ENCODE measurements at regions not wholly inside any gene's neighbourhood (a gene's known extent, or its start where the extent isn't known, plus 50 kb on each side); places are given as distances from the start of the nearest gene placed in this dataset.
"Not testable (repeated sequence)": the region's sequence is repeated elsewhere in the genome, so short reads cannot be mapped to it uniquely, and the experiment has no call there.

DNA sequence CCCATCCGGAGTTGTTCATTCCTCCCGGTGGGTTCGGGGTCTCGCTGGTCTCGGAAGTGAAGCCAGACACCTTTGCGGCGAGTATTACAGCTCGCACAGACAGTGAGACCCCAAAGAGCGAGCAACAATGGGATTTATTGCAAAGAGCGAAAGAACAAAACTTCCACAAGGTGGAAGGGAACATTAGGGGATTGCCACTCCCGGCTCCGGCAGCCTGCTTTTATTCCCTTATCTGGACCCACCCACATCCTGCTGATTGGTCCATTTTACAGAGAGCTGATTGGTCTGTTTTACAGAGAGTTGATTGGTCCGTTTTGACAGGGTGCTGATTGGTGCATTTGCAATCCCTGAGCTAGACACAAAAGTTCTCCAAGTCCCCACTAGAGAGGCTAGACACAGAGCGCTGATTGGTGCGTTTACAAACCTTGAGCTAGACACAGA lies 178.7 kb upstream of the KAZN start:
- DNase-seq = not testable (repeated sequence)

GRCh38 chr1:14420686-14421085 lies 177.8 kb upstream of the KAZN start:
- no peak for DNase-seq

- DNase-seq = no peak
Observed at GRCh38 chr1:14421295-14421976, 177.0 kb upstream of the KAZN start.

DNA sequence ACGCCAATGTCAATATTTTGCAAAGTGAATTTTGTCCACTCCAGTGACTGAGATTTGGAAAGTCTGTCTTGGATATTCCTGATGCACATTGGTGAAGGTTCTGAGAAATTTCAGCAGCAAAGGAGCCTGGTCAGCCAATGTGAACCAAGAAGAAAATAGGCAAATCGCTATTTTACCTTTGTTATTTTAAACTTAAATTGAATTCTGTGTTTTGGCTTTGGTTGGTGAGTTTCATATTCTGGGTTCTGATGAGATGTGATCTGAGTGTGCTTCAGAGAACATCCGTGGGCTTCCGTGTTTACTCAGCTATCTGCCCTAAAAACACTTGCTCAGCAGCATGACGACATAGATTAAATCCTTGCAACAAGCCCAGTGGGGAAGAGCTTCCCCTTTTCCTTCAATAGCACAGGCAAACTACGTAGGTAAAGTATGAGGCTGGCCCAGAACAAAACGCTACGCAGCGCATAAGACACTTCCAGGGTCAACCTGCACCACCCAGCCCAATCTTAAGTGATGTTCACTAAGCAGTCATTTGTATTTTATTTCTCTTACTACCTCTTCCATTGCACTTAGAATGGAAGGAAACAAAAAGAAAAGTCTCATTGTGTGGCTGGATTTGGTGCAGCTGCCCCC lies 176.4 kb upstream of the KAZN start:
- no peak for DNase-seq

DNA sequence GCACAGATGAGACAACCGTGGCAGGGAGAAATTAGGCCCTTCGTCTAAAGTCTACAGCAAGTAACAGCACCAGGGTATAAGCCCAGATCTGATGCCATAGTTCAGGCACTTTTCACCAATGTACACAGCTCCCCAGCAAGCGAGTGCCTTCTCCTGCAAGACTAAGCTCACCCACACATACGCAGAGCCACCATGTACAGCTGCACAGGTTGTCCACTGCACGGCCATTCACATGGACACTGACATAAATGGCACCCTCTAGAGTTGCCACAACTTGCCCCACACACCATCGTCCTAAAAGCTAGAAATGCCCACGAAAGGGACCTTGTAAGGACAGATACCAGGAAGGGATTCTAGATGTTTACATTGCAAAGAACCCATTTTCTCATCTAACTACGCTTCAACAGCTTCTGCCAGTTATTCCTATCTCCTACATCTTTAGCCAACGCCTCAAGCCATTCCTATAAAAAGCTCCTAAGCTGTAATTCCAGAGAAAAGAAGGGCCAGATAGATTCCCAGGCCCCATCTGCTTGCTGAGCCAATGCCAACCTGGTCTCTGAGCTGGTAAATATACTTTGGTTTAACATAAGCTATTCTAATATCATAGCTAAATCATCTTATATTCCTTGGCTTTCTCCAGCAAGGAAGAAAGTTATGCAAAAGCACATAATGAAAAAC lies 174.0 kb upstream of the KAZN start:
- DNase-seq = no peak

- DNase-seq = no peak
Observed at GRCh38 chr1:14426854-14427253, 171.6 kb upstream of the KAZN start.

GRCh38 chr1:14429577-14429976 lies 168.9 kb upstream of the KAZN start:
- no peak for DNase-seq

DNA sequence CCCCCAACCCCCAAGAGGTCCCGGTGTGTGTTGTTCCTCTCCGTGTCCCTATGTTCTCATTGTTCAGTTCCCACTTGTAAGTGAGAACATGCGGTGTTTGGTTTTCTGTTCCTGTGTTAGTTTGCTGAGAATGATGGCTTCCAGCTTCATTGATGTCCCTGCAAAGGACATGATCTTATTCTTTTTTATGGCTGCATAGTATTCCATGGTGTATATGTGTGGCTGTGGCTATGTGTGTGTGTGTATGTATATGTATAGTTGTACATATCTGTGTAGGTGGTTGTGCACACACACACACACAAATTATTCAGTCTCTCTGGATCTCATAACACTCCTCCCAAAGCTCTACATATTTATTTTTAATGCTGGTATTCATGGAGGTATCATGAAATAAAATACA lies 165.8 kb upstream of the KAZN start:
- DNase-seq = not testable (repeated sequence)

- no peak for DNase-seq
Observed at GRCh38 chr1:14435368-14436023, 163.0 kb upstream of the KAZN start.

DNA sequence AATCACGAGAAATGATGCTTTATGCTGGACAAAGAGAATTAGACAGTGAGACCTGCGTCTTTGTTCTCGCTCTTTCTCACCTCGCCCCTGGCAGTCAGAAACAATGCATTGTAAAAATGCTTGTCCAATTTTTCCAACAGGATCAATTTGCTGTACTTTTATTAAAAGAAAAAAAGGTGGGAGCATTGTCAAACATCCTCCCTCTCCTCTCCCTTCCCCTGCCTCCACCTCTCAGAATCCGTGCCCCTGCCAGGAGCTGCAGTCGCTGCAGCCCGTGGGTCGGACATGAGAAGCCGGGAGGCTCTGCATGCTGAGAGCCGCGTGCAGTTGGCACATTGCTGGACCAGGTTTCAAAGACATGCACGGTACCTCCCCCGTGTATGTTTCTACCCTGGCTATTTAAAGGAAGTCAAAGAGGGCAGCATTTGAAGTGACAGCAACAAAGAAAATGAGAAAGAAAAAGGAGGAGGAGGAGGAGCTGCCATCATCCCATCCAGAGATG lies 161.0 kb upstream of the KAZN start:
- DNase-seq = no peak

DNA sequence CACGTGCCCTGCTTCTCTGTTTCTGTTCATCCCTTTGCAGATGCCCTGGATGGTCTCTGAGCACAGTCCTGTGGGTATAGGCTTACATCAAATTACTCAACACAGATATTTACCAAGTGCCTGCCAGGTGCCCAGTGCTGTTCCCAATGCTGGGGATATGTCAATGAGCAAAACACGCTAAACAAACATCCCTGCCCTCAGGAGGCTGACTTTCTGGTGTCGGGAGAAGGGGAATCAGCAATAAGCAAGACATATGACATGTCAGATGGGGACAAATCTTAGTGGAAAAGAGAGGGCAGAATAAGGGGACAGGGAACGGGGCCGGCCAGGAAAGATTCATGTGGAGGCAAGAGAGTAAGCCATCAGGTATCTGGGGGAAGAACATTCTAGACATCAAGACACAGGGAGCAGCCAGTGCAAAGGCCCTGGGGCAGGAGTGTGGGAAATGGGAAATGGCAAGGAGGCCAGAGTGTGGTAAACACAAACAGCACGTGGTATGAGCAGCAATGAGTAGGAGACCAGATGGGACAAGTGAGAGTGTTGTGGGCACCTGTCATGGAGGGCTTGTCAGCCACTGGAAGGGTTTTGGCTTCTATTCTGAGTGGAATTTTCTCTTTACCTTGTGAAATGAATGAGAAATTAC lies 160.2 kb upstream of the KAZN start:
- DNase-seq = no peak

DNA sequence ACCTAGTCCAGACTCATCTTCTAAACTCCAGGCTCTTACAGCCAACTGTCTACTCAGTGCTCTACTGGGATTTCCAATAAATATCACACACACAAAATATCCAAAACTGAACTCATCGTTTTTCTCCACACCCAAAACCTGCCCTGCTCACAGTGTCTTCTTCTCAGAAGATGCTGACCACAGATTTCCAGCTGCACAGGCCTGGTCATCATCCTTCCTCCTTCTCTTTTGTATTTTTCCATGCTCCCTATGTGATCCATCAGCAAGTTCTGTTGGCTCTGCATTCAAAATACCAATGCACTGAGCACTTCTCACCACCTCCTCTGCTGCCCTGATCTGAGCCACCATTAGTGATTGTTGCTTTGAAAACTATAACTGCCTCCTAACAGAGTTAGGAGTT lies 159.5 kb upstream of the KAZN start:
- DNase-seq = no peak

GRCh38 chr1:14440166-14440565 lies 158.3 kb upstream of the KAZN start:
- no peak for DNase-seq

GRCh38 chr1:14440731-14441130 lies 157.8 kb upstream of the KAZN start:
- no peak for DNase-seq

DNA sequence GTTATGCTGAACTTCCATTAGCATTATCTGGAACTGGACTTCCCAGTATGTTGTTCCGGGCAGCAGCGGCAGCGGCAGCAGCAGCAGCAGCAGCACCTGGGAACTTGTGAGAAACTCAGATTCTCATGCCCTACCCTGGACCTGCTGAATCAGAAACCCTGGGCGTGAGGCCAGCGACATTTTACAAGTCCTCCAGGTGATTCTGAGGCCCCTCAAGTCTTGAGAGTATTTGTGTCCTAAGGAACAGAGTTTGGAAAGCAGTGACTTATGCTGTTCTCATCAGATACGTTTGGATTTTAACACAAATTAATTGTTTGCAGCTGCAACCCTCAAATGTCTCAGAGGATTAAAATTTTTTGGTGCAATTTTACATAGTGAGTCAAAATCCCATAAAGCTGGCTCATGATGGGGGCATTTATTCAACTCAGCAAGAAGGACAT lies 157.2 kb upstream of the KAZN start:
- DNase-seq = no peak

DNA sequence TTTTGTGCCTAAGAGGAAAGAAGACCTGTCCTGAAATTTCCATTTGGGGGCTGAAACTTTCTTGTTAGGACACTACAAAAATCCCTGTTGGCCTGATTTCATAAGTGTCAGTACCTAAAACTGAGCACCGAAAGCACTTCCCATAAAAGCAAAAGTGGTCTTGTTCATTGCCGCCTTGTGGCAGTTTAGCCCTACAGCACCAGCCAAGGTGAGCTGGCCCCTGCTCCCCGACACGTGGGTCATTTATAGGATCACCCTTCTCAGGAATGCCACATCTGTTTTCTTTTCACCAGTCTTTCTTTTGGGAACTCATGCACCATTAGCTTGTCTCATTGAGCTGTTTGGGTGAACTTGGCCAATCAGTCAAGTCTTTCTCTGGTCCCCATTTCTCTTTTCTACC lies 155.8 kb upstream of the KAZN start:
- DNase-seq = no peak

DNA sequence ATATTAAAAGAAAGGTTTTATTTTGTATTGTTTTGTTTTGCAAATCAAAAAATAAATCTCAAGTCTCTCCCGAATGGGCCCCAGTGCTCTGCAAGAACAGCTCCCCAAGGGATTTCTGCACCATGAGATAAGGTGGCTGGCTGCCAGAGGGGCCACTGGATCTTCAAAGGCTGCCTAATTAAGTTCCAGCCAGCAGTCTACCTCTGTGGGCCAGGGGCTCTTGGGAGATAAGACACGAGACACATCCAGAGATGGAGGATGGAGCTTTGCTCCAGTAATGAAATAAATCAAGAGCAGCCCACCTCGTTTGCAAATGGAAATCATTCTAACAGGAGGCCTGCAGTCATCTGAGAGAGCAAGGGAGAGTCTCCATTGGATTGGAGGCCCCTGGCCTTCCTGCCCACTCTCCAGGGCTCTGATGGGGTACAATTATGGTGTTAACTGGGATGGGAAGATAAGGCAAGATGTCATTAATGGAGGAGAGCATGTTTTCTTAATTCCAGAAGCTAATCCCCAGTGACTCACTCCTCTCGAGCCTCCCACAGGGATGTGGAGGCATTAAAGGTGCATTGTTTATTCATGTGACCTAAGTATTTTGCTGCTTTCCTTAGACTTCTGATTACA lies 155.2 kb upstream of the KAZN start:
- DNase-seq = no peak

DNA sequence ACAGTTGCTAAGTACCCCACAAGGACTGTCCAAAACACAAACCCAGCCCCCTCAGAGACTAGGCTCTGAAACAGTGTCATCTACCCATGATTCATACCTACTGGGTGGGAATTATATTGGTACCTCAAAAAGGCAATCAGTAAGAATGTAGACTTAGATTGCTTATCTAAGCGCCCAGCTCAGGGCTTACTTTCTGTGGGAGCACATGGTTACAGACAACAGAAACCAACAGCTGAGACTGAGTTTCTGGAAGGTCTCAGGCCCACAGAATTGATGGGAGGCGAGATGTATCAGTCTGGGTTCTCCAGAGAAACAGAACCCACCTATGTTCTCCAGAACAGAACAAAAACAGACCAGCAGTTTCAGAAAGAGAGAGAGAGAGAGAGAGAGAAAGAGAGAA lies 147.3 kb upstream of the KAZN start:
- DNase-seq = no peak

DNA sequence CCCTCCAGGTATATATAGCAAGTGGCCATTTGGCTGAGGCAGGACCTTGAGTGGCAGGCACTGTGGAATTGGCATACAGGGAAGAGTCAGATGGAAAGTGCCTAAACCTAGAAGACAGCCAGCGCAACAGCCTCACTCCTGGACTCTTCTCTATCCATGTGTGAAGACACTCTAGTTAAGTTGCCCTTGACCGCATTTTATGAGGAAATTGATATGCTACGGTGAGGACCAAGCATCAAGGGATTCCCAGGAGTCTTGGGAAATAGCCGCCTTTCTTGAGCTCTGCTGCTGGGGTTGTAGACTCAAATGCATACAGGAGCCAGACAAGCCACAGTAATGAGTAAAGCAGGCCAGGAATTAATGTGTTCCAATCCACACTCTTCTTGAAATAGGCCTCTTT lies 145.9 kb upstream of the KAZN start:
- no peak for DNase-seq

GRCh38 chr1:14460173-14460572 lies 138.3 kb upstream of the KAZN start:
- DNase-seq = no peak

- no peak for DNase-seq
Observed at GRCh38 chr1:14462851-14463250, 135.6 kb upstream of the KAZN start.

DNA sequence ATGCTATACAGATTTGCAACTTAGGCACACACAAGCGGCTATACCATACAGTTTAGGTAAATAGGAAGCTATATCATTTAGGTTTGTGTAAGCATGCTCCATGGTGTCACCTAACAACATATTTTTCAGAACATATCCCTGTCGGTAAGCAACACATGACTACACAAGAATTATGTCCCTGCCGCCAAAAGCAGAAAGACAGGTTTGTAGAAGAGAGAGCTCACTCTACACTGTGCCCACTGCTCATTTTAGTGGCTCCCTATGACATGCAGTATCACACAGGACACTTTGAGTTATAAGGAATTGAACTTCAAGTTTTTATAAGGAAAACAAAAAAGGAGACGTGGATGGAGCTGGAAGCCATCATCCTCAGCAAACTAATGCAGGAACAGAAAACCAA lies 132.5 kb upstream of the KAZN start:
- no peak for DNase-seq

DNA sequence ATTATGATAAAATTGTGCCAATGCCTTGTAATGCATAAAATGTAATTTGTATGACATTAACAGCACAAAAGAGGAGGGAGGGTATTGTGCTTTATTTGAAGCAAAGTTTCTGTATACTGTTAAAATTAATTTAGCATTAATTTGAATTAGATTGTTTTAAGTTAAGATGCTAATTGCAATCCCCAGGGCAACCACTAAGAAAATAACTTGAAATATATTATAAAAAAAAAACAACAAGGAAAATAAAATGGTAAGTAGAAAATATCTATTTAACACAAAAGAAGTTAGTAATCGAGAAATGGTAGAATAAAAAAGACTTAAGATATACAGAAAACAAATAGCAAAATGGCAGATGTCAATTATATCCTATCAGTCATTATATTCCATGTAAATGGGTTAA lies 131.4 kb upstream of the KAZN start:
- no peak for DNase-seq
